ENCODE measurements at regions not wholly inside any gene's neighbourhood (a gene's known extent, or its start where the extent isn't known, plus 50 kb on each side); places are given as distances from the start of the nearest gene placed in this dataset.

GRCh38 chr3:62926494-62926893 lies 51.3 kb upstream of the CADPS start:
- no peaks in the 10 kb centered on the region for H3K9me3 Mint-ChIP-seq (ENCODE audit: low read depth)
- no peak for DNase-seq (ENCODE audit: low spot score, unreplicated experiment)
- no peak overlapping the region for H3K4me3 Mint-ChIP-seq (ENCODE audit: low read depth)
- TF ChIP-seq CTCF (IDR thresholded peaks at IDR 0.05; ENCODE audit: unreplicated experiment) = no peak
- no peaks in the 10 kb centered on the region for H3K36me3 Mint-ChIP-seq (ENCODE audit: insufficient read depth)
- peaks cover 2% of the 10 kb centered on the region for H3K27me3 Mint-ChIP-seq
- peaks cover 2% of the 10 kb centered on the region for H3K4me1 Mint-ChIP-seq (ENCODE audit: low read depth)
- H3K27ac Mint-ChIP-seq = no peak overlapping the region

GRCh38 chr3:62928256-62928655 lies 53.0 kb upstream of the CADPS start:
- Mint-ChIP-seq H3K27ac (no peak overlapping the region), H3K36me3 (ENCODE audit: insufficient read depth) (no peaks in the 10 kb centered on the region), H3K27me3 (peaks cover 2% of the 10 kb centered on the region), H3K9me3 (ENCODE audit: low read depth) (no peaks in the 10 kb centered on the region), H3K4me1 (ENCODE audit: low read depth) (peaks cover 3% of the 10 kb centered on the region), H3K4me3 (ENCODE audit: low read depth) (no peak overlapping the region)
- TF ChIP-seq CTCF (IDR thresholded peaks at IDR 0.05; ENCODE audit: unreplicated experiment) = no peak
- no peak for DNase-seq (ENCODE audit: low spot score, unreplicated experiment)

- Mint-ChIP-seq H3K27ac (no peak overlapping the region), H3K9me3 (ENCODE audit: low read depth) (no peaks in the 10 kb centered on the region), H3K4me3 (ENCODE audit: low read depth) (no peak overlapping the region), H3K4me1 (ENCODE audit: low read depth) (peaks cover 3% of the 10 kb centered on the region), H3K36me3 (ENCODE audit: insufficient read depth) (no peaks in the 10 kb centered on the region), H3K27me3 (peaks cover 2% of the 10 kb centered on the region)
- no peak for DNase-seq (ENCODE audit: low spot score, unreplicated experiment)
- no peak for TF ChIP-seq CTCF (IDR thresholded peaks at IDR 0.05; ENCODE audit: unreplicated experiment)
Measured at GRCh38 chr3:62929771-62930170, 54.6 kb upstream of the CADPS start.

GRCh38 chr3:62935793-62936192 lies 60.6 kb upstream of the CADPS start:
- no peaks in the 10 kb centered on the region for H3K27me3 Mint-ChIP-seq
- no peaks in the 10 kb centered on the region for H3K36me3 Mint-ChIP-seq (ENCODE audit: insufficient read depth)
- H3K4me3 Mint-ChIP-seq (ENCODE audit: low read depth) = no peak overlapping the region
- H3K27ac Mint-ChIP-seq = no peak overlapping the region
- peaks cover 10% of the 10 kb centered on the region for H3K9me3 Mint-ChIP-seq (ENCODE audit: low read depth)
- DNase-seq (ENCODE audit: low spot score, unreplicated experiment) = no peak
- no peak for TF ChIP-seq CTCF (IDR thresholded peaks at IDR 0.05; ENCODE audit: unreplicated experiment)
- peaks cover 14% of the 10 kb centered on the region for H3K4me1 Mint-ChIP-seq (ENCODE audit: low read depth)

- Mint-ChIP-seq H3K27ac (no peak overlapping the region), H3K9me3 (ENCODE audit: low read depth) (peaks cover 10% of the 10 kb centered on the region), H3K36me3 (ENCODE audit: insufficient read depth) (no peaks in the 10 kb centered on the region), H3K4me3 (ENCODE audit: low read depth) (no peak overlapping the region), H3K27me3 (no peaks in the 10 kb centered on the region), H3K4me1 (ENCODE audit: low read depth) (peaks cover 20% of the 10 kb centered on the region)
- DNase-seq (ENCODE audit: low spot score, unreplicated experiment) = no peak
- TF ChIP-seq CTCF (IDR thresholded peaks at IDR 0.05; ENCODE audit: unreplicated experiment) = no peak
Measured at GRCh38 chr3:62936626-62937254, 61.5 kb upstream of the CADPS start.
